HL-60 (cell line): ENCODE measurements at regions not wholly inside any gene's neighbourhood (a gene's known extent, or its start where the extent isn't known, plus 50 kb on each side); places are given as distances from the start of the nearest gene placed in this dataset.

Source experiments
- DNase-seq, 2 experiments: peaks; one replicate each; pipeline ENCODE4 v3.0.0-alpha.2; 2010 to 2020; ENCODE audit warnings: low read depth in 1 of 2, low spot score in 1 of 2
- H3K27ac ChIP-seq: fragments of 250-450 bp; sonication (Bioruptor Pico); replicated peaks from 2 replicates; pipeline ENCODE4 v1.5.1; 2020; ENCODE audit warnings: mild to moderate bottlenecking, moderate library complexity
- H3K27me3 ChIP-seq: fragments of 250-450 bp; sonication (Bioruptor Pico); 2 replicates; pipeline ENCODE4 v1.5.1; 2021; ENCODE audit warnings: mild to moderate bottlenecking, moderate library complexity; ENCODE audit not compliant: insufficient read depth, poor library complexity, severe bottlenecking
- H3K4me3 ChIP-seq: replicated peaks from 2 replicates; pipeline ENCODE4 v1.5.1; 2011; ENCODE audit warnings: mild to moderate bottlenecking, control low read depth, low read length; ENCODE audit not compliant: insufficient read depth
- CTCF ChIP-seq: IDR thresholded peaks from one replicate; pipeline ENCODE4 v1.5.1; 2011; ENCODE audit warnings: low read length, control low read depth, inconsistent platforms; ENCODE audit not compliant: insufficient read depth
- GABPA ChIP-seq: IDR thresholded peaks from 2 replicates; pipeline ENCODE4 v1.6.1; 2012; ENCODE audit warnings: low read depth
- POLR2AphosphoS5 ChIP-seq: IDR thresholded peaks from 2 replicates; pipeline ENCODE4 v1.6.1; 2012; ENCODE audit warnings: low read depth
- REST ChIP-seq: IDR thresholded peaks from 2 replicates; pipeline ENCODE4 v1.6.1; 2012; ENCODE audit warnings: low read depth; ENCODE audit not compliant: insufficient replicate concordance
- SPI1 ChIP-seq: IDR thresholded peaks from 2 replicates; pipeline ENCODE4 v1.6.1; 2012; ENCODE audit warnings: low read depth, mild to moderate bottlenecking, borderline replicate concordance

GRCh38 chr12:34599530-34600513 lies 577.5 kb downstream of the ALG10 start:
- no peaks in the 10 kb centered on the region for H3K27me3 ChIP-seq
- TF ChIP-seq GABPA = no peak
- no peak for TF ChIP-seq POLR2AphosphoS5
- no peak for TF ChIP-seq REST
- no peak for TF ChIP-seq SPI1
- TF ChIP-seq CTCF = no peak
- no peak overlapping the region for H3K4me3 ChIP-seq
- no peak for DNase-seq
- H3K27ac ChIP-seq = no peak overlapping the region

GRCh38 chr12:34600592-34601462 lies 578.5 kb downstream of the ALG10 start:
- H3K27ac ChIP-seq = no peak overlapping the region
- H3K27me3 ChIP-seq = no peaks in the 10 kb centered on the region
- DNase-seq = no peak
- H3K4me3 ChIP-seq = no peak overlapping the region
- TF ChIP-seq POLR2AphosphoS5 (no peak), CTCF (no peak), REST (no peak), GABPA (no peak), SPI1 (no peak)

DNA sequence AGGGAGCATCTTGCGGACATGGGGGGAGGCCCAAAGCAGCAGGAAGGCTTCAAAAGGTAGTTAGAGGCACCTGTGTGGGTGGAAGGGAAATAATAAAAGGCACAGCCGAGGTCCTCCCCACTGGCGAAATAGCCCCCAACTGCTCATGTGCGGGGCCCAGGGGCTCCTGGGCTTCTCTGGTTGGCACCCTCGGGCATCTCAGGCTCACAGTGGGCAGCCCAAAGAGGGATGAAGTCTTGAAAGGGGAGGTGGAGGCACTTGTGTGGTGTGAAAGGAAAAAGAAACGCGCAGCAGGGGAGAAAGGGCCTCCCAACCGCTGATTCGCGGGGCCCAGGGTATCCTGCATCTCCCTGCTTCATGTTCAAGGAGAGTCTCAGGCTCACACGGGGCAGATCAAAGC lies 579.4 kb downstream of the ALG10 start:
- no peak for TF ChIP-seq CTCF
- no peak for TF ChIP-seq SPI1
- no peak for TF ChIP-seq POLR2AphosphoS5
- TF ChIP-seq GABPA = no peak
- TF ChIP-seq REST = no peak
- DNase-seq = no peak
- no peaks in the 10 kb centered on the region for H3K27me3 ChIP-seq

More for the DNA sequence above, 579.4 kb downstream of the ALG10 start:
- no peak overlapping the region for H3K4me3 ChIP-seq
- H3K27ac ChIP-seq = no peak overlapping the region
